ENCODE measurements at regions not wholly inside any gene's neighbourhood (a gene's known extent, or its start where the extent isn't known, plus 50 kb on each side); places are given as distances from the start of the nearest gene placed in this dataset.

DNA sequence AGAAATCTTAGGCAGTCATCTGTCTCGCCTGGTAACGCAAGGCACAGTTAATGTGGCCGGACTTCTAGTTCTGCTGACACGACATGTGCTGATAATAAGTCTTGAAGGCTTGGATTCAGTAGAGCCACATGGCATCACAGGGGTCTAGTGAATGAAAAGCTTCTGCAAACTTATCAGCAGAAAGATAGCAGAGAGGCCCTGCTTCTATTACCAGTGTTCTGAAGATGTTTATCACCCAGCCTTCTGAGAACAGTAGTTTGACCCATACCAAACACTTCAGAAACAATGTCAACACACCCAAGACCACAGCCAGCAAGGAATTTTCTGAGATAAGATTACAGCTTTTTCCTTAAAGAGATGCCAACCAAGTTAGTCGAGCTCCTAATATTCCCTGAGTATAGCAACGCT lies 102.7 kb upstream of the UMPS start:
- ATAC-seq (no peak), DNase-seq (no peak)
- intact Hi-C loops (cut with DNase I) = no loop called here
- peaks cover 0 to 28% (median 10%) of the 10 kb centered on the region in 4 donors for H3K4me1 ChIP-seq
- 72% methylated on average over 6 of the region's 6 CpGs for WGBS (ENCODE audit: insufficient coverage, low coverage, low lambda C conversion rate, missing lambda C conversion rate)
- no peak overlapping the region for H3K27ac ChIP-seq
- no peaks in the 10 kb centered on the region for H3K27me3 ChIP-seq
- no peaks in the 10 kb centered on the region for H3K9me3 ChIP-seq
- no peaks in the 10 kb centered on the region for H3K36me3 ChIP-seq
- TF ChIP-seq, protein P1, sequence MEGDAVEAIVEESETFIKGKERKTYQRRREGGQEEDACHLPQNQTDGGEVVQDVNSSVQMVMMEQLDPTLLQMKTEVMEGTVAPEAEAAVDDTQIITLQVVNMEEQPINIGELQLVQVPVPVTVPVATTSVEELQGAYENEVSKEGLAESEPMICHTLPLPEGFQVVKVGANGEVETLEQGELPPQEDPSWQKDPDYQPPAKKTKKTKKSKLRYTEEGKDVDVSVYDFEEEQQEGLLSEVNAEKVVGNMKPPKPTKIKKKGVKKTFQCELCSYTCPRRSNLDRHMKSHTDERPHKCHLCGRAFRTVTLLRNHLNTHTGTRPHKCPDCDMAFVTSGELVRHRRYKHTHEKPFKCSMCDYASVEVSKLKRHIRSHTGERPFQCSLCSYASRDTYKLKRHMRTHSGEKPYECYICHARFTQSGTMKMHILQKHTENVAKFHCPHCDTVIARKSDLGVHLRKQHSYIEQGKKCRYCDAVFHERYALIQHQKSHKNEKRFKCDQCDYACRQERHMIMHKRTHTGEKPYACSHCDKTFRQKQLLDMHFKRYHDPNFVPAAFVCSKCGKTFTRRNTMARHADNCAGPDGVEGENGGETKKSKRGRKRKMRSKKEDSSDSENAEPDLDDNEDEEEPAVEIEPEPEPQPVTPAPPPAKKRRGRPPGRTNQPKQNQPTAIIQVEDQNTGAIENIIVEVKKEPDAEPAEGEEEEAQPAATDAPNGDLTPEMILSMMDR (IDR thresholded peaks at IDR 0.05) = no peak
- no peak for TF ChIP-seq POLR2A (IDR thresholded peaks at IDR 0.05)
- no peak overlapping the region for H3K4me3 ChIP-seq

DNA sequence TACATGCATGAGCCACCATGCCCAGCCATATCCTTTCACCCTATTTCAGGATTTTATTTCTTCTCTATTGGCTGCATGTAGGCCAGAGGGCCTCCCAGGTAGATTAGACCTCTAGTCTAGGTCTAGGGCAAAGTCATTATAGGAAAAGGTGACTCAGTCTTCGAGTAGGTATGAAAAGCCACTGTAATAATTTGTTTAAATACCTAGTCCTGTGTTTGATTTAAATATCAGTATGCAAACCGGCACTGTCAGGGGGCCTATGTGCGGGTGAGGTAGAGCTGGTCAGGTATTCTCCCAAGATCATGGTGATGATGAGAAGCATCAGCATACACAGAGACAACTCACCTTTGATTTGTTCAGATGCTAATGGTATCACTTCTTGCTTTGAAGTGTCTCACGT lies 101.4 kb upstream of the UMPS start:
- TF ChIP-seq POLR2A (IDR thresholded peaks at IDR 0.05) = no peak
- TF ChIP-seq, protein P1 (IDR thresholded peaks at IDR 0.05) = no peak
- H3K27ac ChIP-seq = no peak overlapping the region
- no peaks in the 10 kb centered on the region for H3K36me3 ChIP-seq
- H3K4me1 ChIP-seq = peaks cover 0 to 23% (median 7%) of the 10 kb centered on the region in 4 donors
- no peaks in the 10 kb centered on the region for H3K9me3 ChIP-seq
- DNase-seq (no peak), ATAC-seq (no peak)
- no peak overlapping the region for H3K4me3 ChIP-seq
- 73% methylated on average over 4 of the region's 4 CpGs for WGBS (ENCODE audit: insufficient coverage, low coverage, low lambda C conversion rate, missing lambda C conversion rate)
- H3K27me3 ChIP-seq = no peaks in the 10 kb centered on the region
- intact Hi-C loops (cut with DNase I) = no loop called here

DNA sequence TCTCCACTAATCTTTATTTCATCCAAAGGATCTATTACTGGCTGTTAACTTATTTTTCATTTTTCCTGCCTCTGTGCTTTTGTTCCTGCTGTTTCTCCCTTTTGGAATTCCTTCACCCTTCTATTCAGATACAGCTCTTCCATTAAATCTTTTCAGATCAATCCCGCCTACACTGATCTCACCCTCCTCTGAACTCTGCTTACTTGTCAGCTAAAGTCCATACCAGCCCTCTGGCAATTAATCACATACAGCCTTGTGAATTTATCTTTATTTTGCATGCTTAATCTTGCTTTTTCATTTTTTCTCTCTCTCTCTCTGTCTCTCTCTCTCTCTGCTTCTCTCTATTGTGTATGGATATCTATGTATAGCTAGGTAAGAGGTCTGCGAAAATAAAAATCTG lies 100.8 kb upstream of the UMPS start:
- no peak for TF ChIP-seq POLR2A (IDR thresholded peaks at IDR 0.05)
- TF ChIP-seq, protein P1 (IDR thresholded peaks at IDR 0.05) = no peak
- no peaks in the 10 kb centered on the region for H3K9me3 ChIP-seq
- H3K4me1 ChIP-seq = peaks cover 0 to 27% (median 8%) of the 10 kb centered on the region in 4 donors
- intact Hi-C loops (cut with DNase I) = no loop called here
- ATAC-seq (peak; percentile 46 to 81 (median 70)), DNase-seq (no peak)
- H3K27ac ChIP-seq = no peak overlapping the region
- WGBS (ENCODE audit: insufficient coverage, low coverage, low lambda C conversion rate, missing lambda C conversion rate) = 67% methylated on average over 2 of the region's 2 CpGs
- no peaks in the 10 kb centered on the region for H3K27me3 ChIP-seq
- no peaks in the 10 kb centered on the region for H3K36me3 ChIP-seq
- no peak overlapping the region for H3K4me3 ChIP-seq

DNA sequence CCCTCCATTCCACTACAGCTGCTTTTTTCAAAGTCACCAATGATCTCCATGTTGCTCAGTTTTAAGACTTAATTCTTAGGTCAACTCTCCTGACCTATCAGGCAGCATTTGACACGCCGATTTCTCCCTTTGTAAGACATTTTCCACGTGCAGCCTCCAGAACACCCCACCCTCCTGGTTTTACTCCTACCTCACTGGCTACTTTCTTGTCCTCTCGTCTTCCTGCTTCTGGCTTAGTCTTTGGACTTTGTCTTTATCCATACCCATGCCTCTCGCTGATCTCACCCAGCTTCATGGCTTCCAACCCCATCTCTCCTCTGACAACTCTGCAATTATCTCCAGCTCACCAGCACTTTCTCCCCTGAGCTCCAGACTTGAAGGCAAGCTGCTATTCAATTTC lies 99.3 kb upstream of the UMPS start:
- WGBS (ENCODE audit: insufficient coverage, low coverage, low lambda C conversion rate, missing lambda C conversion rate) = 78% methylated on average over 5 of the region's 5 CpGs
- intact Hi-C loops (cut with DNase I) = no loop called here
- Histone ChIP-seq H3K4me1 (peaks cover 0 to 40% (median 14%) of the 10 kb centered on the region in 4 donors), H3K27ac (peak overlapping the region in 1 of 3 donors; percentile 37), H3K27me3 (no peaks in the 10 kb centered on the region), H3K9me3 (no peaks in the 10 kb centered on the region), H3K4me3 (no peak overlapping the region), H3K36me3 (no peaks in the 10 kb centered on the region)
- no peak for DNase-seq
- ATAC-seq = peak in 2 of 4 donors; percentile 11 to 40
- TF ChIP-seq POLR2A (IDR thresholded peaks at IDR 0.05) = no peak
- TF ChIP-seq, protein P1 (IDR thresholded peaks at IDR 0.05) = no peak

DNA sequence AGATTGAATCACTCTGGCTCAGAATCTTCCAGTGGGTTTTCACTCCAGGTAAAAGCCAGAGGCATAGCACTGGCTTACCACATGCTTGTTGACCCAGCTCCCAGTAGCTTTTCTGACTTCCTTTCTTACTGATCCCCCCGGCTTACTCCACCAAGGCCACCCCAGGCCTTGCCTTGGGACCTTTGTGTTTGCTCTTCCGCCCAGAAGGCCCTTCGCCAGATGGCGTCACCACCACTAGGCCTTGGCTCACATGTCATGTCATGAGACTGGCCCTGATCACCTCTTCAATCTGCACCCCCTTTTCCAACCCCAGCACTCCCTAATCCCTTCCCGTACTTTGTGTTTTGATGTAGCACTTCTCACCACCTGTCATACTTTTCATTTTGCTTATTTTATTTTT lies 98.5 kb upstream of the UMPS start:
- WGBS (ENCODE audit: insufficient coverage, low coverage, low lambda C conversion rate, missing lambda C conversion rate) = 78% methylated on average over 5 of the region's 5 CpGs
- no peak for DNase-seq
- ATAC-seq = no peak
- intact Hi-C loops (cut with DNase I) = no loop called here
- no peak overlapping the region for H3K4me3 ChIP-seq
- H3K36me3 ChIP-seq = no peaks in the 10 kb centered on the region
- peaks cover 0 to 48% (median 18%) of the 10 kb centered on the region in 4 donors for H3K4me1 ChIP-seq
- H3K9me3 ChIP-seq = no peaks in the 10 kb centered on the region
- H3K27me3 ChIP-seq = no peaks in the 10 kb centered on the region
- peak overlapping the region in 1 of 3 donors; percentile 37 for H3K27ac ChIP-seq
- TF ChIP-seq, protein P1 (IDR thresholded peaks at IDR 0.05) = no peak
- TF ChIP-seq POLR2A (IDR thresholded peaks at IDR 0.05) = no peak

Data from right lobe of liver (tissue), 6 donors.